DMS 273 treated with DMSO at 0.1 percent for 48 hours (cell line): ENCODE measurements at regions not wholly inside any gene's neighbourhood (a gene's known extent, or its start where the extent isn't known, plus 50 kb on each side); places are given as distances from the start of the nearest gene placed in this dataset.
"Not testable (repeated sequence)": the region's sequence is repeated elsewhere in the genome, so short reads cannot be mapped to it uniquely, and the experiment has no call there.

ENCODE experiments used
- DNase-seq: peaks from one replicate; lab custom pipeline; 2025; lab: John Stamatoyannopoulos, UW

GRCh38 chr9:24652181-24652580 lies 106.5 kb upstream of the IZUMO3 start:
- DNase-seq: no peak

DNA sequence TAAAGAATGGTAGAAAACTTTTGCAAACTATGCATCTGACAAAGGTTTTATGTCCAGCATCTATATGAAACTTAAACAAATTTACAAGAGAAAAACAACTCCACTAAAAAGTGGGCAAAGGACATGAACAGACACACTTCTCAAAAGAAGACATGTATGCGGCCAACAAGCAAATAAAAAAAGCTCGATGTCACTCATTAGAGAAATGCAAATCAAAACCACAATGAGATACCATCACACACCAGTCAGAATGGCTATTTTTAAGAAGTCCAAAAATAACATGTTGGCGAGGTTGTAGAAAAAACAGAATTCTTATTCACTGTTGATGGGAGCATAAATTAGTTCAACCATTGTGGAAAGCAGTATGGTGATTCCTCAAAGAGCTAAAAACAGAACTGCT lies 83.1 kb upstream of the IZUMO3 start:
- DNase-seq: not testable (repeated sequence)

DNA sequence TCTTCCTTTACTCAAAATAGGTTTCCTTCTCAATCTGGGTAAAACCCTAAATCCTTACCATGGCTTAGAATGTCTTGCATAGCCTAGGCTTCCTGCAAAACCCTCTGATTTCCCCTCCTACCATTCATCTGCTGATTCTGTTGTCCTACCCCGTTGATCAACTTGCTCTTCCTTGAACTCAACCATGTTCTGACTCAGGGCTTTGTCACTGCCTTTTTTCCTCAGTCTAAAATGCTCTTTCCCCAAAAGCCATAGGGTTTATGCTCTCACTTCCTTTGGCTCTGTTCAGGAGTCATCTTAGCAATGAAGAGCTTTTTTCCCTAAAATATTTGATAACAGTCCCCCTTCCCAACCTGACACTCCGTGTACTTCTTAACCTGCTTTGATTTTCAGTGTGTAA lies 79.4 kb upstream of the IZUMO3 start:
- DNase-seq: no peak

- DNase-seq: no peak
Observed at GRCh38 chr9:24624481-24624880, 78.8 kb upstream of the IZUMO3 start.

DNA sequence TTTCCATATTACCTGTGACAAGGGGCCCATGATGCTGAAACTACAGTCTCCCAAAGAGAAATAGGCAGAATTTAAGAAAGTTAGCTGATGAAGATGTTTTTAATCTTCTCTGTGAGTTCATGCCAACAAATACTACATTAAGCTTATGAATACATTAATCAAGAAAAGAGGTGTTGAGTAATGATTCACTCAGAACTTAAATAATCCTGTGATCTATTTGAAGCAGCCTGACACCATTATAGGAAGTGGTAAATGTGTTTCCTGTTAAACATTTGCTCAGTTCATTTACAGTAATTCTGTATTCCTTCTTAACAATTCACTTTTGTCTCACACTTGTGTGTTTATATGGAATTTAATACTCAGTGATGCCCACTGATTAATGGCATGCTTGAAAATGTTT lies 75.0 kb upstream of the IZUMO3 start:
- DNase-seq: no peak

DNA sequence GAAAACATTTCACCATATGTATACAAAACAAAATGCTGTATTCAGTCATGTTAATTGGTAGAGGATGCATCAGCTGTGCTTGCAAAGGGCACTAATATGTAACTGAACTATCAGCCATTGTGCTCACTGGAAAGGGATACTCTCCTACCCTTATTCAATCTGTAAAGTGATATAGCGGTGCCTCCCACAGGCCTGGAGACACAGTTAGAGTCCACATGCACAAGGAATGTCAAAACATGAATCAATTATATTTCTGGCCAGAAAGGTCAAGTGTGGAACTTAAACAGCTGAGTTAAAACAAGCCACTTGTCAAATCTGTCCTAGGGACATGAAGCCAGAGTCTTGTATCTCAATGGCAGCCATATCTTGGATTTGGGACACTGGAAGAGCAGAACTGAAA lies 71.2 kb upstream of the IZUMO3 start:
- DNase-seq: no peak

DNA sequence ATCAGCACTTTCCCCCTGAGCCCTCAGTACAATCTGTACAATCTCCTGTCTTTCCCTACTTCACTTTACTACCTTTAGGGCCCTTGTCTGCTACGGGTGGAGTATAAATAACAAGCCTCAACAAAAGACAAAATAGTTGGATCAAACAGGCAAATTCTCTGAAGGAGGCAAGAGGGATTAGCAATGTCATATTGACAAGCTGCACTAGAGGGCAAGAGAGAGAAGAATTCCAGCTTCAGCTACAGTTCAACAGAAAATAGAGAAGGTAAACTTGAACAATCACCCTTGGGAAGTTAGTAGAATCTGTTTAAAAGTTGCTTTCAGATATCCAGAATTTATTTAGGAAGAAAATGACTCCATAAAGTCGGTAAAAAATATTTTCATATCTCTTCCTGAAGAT lies 68.4 kb upstream of the IZUMO3 start:
- no peak for DNase-seq

DNA sequence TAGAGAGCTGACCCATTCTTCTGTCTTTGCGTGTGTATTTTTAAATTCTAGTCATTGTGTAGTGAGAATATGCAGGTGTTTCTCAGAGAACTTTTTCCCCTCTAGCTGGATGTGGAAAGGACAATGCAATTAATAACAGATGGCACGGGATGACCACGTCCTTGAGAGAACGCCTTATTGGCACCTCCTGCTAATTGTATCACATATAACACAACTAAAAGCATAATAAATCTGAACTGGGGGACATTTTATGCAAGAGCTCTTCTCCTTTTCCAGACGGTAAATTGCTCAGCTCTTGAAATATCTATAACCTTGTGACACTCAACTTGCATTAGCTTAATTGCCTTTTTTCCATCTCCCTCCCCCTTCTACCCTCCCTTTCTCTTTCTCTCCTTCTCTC lies 62.9 kb upstream of the IZUMO3 start:
- DNase-seq: no peak

DNA sequence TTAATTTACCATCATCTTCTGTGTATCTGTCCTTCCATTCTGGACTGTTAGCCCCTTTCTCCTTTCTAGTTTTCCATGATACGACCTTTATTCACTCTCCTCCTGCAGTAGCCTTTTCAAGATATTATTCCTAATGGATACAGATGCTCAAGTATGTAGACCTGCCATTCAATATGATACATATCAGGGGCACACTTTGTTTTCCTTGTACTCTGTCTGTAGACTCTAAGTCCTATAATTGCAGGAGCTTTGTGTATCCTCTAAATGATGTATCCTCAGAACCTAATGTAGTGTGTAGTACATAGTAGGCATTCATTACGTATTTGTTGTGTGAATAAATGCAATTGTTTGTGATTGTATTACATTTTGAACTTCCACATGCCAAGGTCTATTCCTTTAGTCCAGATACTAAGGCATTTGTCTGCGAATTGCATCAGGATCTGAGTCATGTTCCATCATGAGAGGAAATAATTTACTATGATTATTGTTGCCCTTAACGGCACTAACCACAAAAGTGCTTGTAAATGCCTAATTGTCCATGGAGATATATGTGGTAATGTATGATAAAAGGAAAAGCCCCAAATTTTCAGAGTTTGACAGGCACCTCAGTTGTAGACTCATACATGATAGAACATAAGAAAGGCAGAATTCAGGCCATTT lies 57.1 kb upstream of the IZUMO3 start:
- no peak for DNase-seq
